Right lung (tissue), 2 donors: ENCODE measurements at regions not wholly inside any gene's neighbourhood (a gene's known extent, or its start where the extent isn't known, plus 50 kb on each side); places are given as distances from the start of the nearest gene placed in this dataset.
"Not testable (repeated sequence)": the region's sequence is repeated elsewhere in the genome, so short reads cannot be mapped to it uniquely, and the experiment has no call there.

Experiments used
- DNase-seq, 2 donors: peaks; one replicate each; pipeline ENCODE4 v3.0.0-alpha.2; 2013

DNA sequence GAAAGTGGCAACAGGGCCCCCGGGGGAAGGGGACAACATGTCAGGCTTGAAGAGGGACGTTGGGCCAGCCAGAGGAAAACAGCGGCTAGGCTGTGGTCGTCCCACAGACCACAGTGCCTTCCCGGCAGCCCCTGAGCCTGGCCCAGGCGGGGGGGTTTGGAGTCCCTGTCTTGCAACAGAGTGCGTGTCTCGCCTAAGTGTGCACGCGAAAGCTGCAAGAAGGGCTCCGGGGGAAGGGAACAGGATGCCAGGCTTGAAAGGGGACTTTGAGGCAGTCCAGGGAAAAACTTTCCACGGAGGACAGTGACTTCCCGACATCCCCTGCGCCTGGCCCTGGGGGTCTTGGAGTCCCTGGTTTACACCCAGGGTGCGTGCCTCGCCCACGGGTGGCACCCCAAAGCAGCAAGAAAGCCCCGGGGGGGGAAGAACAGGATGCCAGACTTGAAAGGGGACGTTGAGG, 157.5 kb upstream of the ALG10B start:
- no peak for DNase-seq

DNA sequence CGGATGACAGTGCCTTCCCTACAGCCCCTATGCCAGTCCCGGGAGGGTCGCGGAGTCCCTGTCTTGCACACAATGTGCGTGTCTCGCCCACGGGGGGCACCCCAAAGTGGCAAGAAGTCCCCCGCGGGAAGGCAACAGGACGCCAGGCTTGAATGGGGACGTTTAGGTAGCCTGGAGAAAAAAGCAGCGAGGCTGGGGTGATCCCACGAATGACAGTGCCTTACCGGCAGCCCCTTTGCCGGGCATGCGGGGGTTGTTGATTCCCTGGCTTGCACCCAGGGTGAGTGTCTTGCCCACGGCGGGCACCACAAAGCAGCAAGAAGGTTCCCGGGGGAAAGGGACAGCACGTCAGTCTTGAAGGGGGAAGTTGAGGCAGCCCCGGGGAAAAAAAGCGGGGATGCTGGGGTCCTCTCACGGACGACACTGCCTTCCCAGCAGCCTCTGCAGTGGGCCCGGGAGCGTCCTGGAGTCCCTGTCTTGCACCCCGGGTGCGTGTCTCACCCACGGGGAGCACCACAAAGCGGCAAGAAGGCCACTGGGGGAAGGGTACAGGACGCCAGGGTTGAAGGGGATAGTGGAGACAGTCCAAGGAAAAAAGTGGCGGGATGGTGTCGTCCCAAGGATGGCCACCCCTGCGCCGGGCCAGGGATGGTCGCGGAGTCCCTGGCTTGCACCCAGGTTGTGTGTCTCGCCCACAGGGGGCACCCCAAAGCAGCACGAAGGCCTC, 156.8 kb upstream of the ALG10B start:
- DNase-seq, result no peak

DNA sequence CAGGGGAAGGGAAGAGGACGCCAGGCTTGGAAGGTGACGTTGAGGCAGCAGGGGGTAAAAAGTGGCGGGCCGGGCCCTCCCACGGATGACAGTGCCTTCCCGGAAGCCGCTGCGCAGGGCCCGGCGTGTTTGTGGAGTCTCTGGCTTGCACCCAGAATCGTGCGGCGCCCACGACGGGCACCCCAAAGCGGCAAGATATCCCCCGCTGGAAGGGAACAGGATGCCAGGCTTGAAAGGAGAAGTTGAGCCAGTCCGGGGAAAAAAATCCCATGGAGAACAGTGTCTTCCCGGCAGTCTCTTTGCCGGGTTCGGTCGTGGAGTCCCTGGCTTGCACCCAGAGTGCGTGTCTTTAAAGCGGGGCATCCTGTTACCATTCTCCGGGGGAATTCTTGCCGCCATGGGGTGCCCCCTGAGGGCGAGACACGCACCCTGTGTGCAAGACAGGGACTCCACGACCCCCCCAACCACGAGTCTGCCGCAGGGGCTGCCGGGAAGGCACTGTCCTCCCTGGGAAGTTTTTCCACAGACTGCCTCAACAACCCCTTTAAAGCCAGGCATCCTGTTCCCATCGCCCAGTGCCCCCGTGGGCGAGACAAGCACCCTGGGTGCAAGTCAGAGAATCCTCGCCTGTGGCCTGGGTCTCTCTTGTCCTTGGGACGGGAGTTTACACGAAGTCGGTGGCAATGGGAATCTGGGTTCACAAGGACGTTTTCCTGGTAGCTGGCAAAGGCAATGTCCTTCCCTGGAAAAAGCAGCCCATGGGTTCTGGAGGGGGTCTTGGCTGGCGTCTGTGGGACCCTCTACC, 156.1 kb upstream of the ALG10B start:
- DNase-seq, result no peak

DNA sequence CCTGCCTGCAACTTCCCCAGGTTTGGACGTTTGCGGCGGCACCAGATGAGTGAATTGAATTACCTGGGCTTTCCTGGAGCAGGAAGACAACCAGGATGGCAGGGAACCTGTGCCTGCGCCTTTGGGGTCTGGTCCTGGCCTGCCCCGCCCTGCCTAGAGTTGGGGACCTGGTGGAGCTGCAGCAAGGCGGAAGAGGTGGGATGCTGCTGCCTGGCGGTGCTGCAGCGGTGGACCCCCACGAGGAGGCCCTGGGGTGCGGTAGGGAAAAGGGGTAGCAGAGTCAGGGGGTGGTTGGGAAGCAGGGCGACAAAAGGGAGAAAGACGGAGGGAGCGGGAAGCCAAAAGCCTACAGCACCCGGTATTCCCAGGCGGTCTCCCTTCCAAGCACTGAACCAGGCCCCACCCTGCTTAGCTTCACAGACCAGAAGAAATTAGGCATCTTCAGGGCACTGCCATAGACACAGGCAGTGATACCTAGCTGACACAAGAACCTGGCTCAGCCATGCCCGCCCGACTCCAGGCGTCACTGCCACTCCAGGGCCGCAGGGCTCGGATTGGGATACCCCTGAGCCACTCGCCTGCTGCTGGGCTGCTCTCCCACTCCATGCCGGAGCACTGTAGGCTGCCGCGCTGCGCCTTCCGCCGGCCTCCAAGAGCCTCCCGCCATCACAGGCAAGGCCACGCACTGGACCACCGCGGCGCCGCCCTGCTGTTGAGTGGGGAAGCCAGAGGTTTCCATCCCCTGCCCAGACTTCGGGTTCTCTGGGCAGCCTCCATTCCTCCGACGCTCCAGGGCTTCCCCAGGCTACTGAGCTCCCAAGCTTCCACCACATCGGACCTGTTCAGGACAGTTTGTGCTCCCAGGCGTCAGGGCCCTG, 155.2 kb upstream of the ALG10B start:
- DNase-seq, result no peak

DNA sequence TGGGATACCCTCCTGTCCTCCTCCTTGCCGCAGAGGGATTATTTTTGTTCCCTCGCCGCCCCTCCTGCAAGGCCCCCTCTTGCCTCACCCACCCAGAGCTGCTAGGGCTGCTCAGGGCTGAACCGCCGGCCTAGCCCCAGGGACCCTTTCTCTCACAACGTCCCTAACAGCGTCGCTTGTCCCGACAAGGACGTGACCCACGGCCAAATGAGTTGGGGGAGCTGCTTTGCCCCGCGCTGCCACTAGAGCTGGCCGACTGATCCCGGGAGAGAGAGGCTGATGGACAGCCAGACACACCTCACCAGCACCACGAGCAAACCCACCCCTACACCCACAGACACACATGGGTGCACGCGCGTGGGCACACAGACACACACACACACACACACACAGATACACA, 154.6 kb upstream of the ALG10B start:
- no peak for DNase-seq

DNA sequence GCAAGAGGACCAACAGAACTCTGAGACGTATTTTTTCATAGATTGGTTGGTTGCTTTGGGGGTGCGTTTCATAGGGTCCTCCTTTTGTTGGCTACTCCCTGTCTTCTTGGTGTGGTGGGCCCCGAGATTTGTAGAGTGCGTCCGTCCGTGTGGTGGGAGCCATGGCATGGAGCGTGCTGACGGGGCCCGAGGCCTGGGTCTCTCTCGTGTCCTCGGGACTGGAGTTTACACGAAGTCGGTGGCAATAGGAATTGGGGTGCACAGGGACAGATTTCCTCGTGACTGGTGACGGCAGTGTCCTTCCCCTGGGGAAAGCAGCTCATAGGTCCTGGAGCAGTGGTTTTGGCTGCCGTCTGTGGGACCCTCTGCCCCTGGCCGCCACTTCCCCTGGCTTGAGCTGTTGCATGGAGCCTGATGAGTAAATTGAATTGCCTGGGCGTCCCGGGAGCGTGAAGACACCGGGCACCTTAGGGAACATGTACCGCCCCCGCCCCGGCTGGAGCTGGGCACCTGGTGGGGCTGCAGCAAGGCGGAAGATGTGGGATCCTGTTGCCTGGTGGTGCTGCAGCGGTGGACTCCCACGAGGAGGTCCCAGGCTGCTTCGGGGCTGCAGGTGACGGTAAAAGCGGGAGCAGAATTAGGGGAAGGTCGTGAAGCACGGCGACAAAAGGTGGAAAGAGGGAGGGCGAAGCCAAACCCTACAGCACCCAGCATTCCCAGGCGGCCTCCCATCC, 153.7 kb upstream of the ALG10B start:
- no peak for DNase-seq

DNA sequence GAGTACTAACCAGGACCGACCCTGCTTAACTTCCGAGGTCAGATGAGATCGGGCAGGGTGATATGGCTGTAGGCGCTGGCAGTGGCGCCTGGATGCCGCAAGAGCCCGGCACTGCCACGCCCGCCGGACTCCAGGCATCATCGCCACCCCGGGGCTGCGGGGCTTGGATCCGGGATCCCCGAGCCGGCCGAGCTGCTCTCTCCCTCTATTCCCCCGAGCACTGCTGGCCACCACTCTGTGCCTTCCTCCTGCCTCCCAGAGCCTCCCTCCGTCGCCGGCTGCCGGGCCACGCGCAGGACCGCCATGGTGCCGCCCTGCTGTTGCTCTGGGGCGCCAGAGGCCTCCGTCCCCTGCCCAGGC, 153.2 kb upstream of the ALG10B start:
- no peak for DNase-seq

DNA sequence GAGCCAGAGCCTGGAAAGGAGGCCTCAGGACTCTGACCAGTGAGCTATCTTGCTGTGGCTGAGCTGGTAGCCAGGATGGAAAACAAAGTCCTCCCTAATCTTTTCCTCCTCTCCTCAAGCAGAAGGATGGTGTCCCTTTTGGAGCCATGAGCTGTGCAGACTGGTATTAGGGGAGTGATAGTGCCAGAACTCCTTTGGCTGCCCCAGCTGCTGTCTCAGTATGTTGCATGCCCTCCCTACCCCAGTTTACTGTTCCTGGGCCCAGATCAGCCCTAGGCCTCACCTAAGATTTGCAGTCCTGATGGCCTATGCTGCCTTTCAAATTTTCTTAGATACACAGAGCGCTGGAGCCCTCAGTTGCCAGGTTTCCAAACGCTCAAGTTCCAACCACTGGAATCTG, 150.3 kb upstream of the ALG10B start:
- no peak for DNase-seq

DNA sequence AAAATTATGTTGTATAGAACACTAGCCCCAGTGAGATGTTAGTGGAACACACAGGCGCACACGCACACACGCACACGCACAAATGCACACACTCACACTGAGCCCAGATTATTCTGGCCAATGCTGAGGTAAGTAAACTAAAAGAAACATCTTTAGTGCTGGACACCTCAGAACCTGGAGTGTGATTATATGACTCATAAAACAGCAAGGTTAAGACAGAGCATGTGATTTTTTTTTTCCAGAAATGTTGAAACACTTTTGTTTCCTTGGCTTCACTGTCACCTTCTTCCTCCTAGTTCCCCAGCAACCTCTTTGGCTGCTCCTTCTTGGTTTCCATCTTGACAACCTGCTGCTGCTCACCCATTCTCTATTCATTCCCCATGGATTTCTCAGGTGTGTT, 141.0 kb upstream of the ALG10B start:
- DNase-seq, result no peak

DNA sequence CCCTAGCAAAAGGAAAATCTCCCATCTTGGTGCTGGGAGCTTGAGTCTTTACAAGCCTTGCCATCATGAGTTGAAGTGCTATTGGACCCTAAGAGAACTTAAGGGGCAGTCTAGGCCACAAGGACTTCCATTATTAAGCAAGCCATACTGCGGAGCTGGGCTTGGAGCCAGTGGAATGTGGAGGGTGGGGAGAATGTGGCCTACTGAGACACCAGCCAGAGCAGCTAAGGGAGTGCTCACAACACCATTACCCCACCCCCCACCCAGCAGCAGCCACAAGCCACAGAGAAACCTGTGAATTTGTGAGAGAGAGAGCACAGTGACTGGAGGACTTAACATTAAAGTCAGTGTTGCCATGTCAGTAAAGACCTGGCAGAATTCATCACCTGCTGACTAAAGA, 133.0 kb upstream of the ALG10B start:
- DNase-seq, result not testable (repeated sequence)

DNA sequence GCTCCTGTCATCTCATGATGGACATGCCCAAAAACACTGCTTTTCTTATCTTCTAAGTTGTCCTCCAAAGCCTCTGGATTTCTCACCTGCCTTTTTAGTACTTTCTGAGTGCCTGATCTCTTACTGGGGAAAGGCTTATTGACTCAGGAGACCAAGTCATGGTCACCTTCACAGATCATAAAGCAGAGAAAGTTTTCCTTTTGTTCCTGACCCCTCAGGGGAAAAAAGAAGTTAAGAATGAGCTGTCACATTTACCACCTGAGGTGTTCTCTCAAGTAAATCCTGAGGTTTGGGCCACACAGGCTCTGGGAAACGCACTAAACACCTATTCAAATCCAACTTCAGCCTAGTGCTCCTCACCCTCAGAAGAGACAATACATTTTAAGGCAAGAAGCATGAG, 119.3 kb upstream of the ALG10B start:
- DNase-seq, result not testable (repeated sequence)

DNA sequence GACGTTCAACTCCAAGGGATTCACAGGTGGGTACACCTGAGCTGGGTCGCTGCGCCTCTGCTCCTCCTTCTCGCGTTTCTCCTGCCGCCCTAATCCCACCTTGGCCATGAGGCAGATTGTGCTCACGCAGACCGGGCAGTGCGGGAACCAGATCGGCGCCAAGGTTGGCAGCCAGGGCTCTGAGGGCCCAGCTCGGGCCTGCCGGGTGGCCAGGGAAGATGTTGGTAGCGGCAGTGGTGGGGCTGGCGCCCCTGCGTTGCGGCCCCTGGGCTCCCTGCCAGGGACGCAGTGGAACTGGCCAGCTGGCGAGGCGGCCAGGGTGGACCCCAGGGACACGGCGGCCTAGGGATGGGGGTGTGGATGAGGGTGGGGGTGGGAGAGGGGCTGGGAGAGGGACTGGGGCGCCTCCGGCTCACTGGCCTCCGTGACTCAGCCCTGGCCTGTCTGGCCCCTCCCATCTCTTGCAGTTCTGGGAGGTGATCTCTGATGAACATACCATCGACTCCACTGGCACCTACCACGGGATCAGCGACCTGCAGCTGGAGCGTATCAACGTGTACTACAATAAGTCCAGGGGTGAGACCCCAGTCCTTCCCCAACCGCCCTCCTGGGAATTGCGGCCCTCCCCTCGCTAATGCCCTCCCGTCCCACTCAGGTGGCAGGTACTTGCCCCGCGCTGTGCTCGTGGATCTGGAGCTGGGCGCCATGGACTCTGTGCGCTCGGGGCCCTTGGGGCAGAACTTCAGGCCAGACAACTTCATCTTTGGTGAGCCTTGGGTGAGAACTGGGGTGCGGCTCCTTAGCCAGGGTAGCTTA, 114.9 kb upstream of the ALG10B start:
- DNase-seq, result no peak

DNA sequence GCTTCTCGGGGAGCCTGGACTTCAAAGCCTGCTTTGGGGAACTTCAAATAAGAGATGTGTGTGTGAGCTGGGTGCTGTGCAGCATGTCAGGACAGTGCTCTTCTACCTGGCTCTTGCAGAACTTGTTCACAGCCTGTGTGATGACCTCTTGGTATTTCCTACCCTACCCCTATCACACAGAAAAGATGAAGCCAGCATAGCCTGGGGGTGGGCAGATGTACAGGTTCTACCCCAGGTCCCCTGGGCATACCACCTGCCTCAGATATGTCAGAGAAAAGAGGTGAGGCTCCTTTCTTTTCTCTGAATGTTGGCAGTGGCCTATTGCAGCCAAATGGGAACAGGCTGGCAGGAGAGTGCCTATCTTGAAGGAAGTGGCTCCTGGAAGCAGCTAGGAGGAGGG, 111.7 kb upstream of the ALG10B start:
- DNase-seq, result no peak

DNA sequence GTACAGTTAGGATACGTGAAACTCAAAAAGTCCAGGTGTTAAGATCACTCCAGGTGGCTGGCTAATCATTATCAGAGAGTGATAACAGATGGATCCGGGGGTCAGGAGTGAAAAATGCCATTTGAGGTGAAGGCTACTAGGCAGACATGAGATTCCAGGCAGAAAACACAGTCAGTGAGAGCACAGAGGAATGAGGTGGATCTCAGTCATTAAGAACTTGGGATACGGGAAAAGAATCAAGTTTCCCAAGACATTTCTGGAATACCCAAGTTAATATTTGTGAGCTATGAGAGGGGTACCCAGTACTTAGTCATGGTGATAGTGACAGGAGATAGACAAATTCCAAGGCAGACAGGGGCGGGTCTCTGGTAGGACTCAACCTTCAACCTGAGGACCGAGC, 94.6 kb upstream of the ALG10B start:
- no peak for DNase-seq

DNA sequence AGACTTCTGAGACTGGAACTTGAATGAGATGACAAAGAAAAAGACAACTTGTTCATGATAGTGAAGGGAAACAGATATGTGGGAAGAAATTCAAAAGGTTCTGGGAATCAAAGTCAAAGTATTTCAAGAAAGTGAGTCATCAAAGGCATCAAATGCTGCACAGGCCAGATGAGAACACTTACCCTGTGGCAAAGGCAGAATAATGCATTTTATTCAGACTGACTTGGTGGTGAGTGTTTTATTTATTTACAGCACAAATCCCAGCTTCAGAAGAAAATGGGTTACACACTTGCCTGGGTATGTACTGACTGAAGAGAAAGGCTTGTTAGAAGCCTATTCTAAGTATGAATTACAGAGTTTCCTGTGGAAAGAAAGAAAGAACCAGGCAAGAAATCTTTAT, 78.2 kb upstream of the ALG10B start:
- not testable (repeated sequence) for DNase-seq

DNA sequence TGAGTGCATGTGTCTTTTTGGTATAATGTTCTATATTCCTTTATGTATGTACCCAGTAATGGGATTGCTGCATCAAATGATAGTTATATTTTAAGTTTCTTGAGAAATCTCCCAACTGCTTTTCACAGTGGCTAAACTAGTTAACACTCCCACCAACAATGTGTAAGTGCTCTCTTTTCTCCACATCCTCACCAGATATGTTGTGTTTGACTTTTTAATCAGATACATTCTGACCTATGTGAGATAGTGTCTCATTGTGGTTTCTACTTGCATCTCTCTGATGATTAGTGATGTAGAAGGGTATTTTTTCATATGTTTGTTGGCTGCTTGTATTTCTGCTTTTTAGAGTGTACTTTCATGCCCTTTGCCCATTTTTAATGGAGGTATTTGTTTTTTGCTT, 62.8 kb upstream of the ALG10B start:
- DNase-seq, result no peak

DNA sequence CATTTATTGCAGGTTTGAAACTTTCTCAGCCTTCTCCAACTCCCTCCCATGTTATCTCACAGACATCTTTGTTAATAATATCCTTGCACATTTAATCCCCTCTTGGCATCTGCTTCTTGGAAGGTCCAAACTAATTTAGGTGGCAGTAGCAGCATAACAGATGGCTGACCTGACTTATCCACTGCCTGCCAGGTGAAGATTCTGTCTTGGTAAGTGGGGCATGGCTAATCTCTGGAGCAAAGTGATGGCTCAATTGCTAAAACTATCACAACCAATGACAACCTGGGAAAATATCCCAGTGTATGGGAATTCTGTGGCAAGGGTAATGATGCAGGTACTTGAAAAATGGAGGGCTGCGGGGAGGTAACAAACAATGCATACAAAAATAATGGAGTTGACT, 58.2 kb upstream of the ALG10B start:
- DNase-seq, result no peak
